Germinal center (tissue), 1 donor: ENCODE measurements at regions not wholly inside any gene's neighbourhood (a gene's known extent, or its start where the extent isn't known, plus 50 kb on each side); places are given as distances from the start of the nearest gene placed in this dataset.
"Not testable (repeated sequence)": the region's sequence is repeated elsewhere in the genome, so short reads cannot be mapped to it uniquely, and the experiment has no call there.

Experiments
- DNase-seq: peaks from one replicate; pipeline ENCODE4 v3.0.0; 2012; ENCODE audit warnings: mixed read lengths, low spot score

DNA sequence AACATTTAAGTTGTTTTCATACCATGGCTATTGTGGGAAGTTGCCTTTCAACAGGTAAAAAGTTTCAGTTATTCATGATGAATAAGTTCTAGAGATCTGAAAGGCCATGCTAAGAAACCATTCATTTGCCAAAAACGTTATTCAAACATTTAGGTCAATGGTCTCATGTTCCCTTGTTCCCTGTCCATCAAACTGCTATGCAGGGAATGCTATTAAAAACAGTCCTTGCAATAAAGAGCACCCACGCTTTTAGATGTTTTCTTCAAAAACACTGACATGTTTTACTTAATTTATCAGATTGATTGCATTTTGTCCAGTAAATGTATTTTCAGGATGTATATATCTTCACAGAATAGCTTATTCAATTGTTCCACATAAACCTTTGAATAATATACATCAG, 573.2 kb upstream of the PCDH20 start:
- DNase-seq = no peak

- DNase-seq = no peak
Observed at GRCh38 chr13:61975001-61975400, 559.4 kb upstream of the PCDH20 start.

DNA sequence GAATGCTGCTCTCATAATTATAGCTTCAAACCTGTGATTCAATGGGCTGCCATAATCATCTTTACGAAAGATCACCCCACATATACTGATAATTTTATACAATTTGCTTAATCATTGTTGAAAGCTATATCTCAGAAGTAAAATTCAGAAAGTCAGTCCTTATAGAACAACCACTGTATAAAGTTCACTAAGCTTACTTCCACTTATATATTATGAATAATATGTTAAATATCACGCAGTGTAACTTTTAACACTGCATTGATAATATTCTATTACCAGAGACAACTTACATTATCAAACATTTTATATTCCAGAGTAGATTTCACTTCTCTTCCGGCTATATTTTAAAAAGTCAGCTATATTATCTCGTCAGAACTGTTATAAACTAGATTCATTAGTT, 550.1 kb upstream of the PCDH20 start:
- no peak for DNase-seq

DNA sequence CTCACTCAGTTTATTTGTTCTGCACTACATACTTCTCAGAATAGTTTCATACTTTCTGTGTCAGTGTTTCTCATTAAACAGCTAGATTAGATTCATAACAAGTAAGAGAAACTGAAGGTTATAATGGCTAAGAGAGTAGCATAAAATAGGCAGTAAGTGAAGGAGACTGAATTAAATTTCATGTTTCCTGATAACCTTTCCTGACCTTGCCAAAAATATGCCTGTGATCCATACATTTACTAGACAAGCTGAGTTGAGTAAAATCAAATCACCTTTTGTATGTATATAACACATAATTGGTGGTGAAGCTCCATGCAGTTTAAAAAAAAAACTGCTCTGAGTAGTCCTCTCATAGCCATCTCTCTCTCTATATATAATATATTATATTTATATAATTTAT, 545.3 kb upstream of the PCDH20 start:
- DNase-seq = no peak

DNA sequence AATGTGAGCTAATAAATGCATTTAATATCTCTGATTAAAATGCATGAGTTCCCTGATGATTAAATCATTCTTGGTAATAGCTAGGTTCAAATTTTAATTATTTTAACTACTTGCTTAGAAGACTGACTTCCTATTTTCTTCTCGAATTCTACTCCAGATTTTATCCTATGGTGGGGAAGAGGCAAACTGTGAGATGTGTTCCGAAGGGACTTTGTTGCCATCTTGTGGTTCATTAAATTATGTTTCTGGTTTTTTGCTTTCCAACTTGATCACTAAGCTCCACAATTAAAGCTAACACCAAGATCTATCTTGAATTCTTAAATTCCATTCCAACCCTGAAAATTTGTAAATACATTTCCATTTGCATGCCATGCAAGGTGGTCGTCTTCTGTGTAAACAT, 538.4 kb upstream of the PCDH20 start:
- DNase-seq = no peak

GRCh38 chr13:61950828-61951227, 535.2 kb upstream of the PCDH20 start:
- no peak for DNase-seq

GRCh38 chr13:61944329-61944929, 528.8 kb upstream of the PCDH20 start:
- no peak for DNase-seq

DNA sequence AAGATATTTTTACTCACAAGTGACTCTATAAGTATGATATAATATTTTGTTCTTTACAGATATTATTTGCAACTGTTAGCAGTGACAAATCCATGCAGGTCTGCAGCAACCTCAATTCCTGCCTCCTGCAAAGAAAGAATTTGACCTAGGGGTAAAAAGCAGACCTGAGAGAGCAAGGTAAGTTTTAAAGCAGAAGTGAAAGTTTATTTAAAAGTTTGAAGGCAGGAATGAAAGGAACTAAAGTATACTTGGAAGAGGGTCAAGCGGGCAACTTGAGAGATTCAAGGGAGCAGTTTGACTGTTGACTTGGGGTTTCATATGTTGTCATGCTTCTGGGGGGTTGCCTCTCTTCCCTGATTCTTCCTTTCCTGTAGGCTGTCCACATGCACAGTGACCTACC, 520.1 kb upstream of the PCDH20 start:
- DNase-seq = no peak

- DNase-seq = no peak
Observed at GRCh38 chr13:61927648-61928047, 512.0 kb upstream of the PCDH20 start.

DNA sequence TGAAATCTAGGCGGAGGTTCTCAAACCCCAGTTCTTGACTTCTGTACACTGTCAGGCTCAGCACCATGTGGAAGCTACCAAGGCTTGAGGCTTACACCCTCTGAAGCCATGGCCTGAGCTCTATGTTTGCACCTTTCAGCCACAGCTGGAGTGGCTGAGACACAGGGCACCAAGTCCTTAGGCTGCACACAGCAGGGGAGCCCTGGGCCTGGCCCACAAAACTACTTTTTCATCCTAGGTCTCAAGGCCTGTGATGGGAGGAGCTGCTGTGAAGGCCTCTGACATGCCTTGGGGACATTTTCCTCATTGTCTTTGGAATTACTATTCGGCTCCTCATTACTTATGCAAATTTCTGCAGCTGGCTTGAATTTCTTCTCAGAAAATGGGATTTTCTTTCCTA, 503.2 kb upstream of the PCDH20 start:
- no peak for DNase-seq

GRCh38 chr13:61916483-61916882, 500.8 kb upstream of the PCDH20 start:
- no peak for DNase-seq

DNA sequence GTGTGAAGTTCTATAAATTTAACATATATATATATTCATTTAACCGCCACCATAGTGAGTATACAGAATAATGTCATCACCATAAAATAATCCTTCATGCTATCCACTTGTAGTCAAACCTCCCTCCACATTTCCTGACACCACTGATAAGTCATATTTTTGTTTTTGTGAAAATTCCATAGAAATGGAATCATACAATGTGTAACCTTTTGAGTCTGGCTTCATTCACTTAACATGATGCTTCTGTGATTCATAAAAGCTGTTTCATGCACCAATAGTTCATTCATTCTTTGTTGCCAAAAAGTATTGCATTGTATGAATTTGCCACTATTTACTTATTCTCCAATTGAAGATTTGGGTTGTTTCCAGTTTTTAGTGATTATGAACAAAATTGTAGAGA, 497.5 kb upstream of the PCDH20 start:
- DNase-seq = no peak

DNA sequence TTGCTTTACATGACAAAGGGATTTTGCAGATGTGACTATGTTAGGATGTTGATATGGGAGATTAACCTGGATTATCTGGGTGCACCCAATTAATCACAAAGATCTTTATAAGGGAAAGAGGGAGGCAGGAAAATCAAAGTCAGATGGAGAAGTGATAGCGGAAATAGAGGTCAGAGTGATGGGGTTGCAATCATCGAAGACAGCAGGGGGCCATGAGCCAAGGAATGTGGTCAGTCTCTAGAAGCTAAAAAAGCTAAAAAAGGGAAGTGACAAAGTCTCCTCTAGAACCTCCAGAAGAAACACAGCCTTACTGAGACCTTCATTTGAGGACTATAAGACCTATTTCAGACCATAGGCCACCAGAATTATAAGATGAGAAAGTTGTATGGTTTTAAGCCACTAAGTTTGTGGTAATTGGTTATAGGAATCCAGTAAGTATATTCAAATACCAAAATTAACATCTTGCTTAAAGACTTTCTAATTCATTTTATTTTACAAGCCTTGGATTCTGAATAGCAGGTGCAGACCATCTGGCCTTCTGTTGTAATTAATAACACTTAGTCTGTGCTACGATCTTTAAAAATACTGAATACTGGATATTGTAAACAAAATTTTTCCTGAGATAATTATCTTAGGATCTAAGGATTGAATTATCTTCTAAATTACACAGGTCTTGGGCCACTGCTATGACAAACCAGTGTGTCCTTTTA, 493.4 kb upstream of the PCDH20 start:
- no peak for DNase-seq

DNA sequence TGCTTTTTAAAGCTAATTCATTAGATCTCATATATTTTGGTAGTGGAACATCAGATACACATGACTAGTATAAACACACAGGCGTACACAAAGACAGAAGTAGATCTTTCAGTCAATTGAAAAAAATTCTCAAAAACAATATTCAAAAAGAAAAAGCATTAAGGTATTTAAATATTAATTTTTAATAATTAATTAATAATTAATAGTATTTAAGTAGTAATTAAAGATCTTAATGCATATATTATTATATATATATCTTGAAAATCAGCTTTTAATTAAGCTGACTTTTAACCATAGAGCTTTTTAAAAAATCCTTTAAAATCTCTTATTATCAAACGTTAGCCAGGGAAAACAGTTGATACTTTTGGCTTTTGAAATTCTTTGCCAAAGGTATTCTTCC, 489.4 kb upstream of the PCDH20 start:
- no peak for DNase-seq

GRCh38 chr13:61901946-61902541, 486.4 kb upstream of the PCDH20 start:
- DNase-seq = no peak

DNA sequence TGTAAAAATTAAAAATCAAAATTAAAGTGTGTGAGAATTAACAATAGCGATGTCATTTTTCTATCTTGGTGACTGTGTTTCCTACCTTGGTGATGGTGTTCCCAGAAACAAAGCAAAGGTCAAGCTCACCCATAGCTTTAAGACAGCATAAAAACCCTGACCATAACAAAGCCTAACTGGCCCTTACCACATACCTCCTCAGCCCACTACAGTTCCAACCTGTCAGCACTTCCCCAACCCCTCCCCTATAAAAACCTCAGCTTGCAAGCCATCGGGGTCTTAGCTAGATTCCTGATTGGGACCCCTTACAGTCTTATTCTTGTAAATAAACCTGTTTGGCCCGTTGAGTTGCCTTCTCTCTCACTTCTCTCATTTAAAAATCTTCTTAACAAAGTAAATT, 484.4 kb upstream of the PCDH20 start:
- DNase-seq = no peak

GRCh38 chr13:61898207-61898606, 482.6 kb upstream of the PCDH20 start:
- DNase-seq = no peak

- no peak for DNase-seq
Observed at GRCh38 chr13:61891401-61891800, 475.8 kb upstream of the PCDH20 start.

DNA sequence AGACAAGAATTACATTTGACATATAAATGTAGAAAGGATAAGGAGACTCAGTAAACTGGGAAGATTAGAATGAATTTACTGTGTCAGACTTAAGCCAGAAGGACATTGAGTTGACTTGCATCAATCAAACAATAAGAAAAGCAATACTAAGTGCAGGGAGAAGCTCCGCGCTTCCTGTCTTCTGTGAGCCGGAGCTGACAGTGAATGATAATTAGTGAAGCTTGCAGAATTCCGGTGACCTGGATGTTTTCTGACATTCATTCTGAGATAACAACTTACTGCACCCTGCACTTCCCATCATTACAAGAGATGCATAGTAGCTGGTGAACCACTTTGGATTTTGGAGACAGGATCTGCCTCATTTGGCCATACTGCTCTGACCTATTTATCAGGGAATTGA, 469.2 kb upstream of the PCDH20 start:
- DNase-seq = no peak

GRCh38 chr13:61880578-61881283, 465.1 kb upstream of the PCDH20 start:
- DNase-seq = peak; percentile 1

- DNase-seq = not testable (repeated sequence)
Observed at GRCh38 chr13:61878565-61878964, 462.9 kb upstream of the PCDH20 start.

- no peak for DNase-seq
Observed at GRCh38 chr13:61874970-61875579, 459.4 kb upstream of the PCDH20 start.

DNA sequence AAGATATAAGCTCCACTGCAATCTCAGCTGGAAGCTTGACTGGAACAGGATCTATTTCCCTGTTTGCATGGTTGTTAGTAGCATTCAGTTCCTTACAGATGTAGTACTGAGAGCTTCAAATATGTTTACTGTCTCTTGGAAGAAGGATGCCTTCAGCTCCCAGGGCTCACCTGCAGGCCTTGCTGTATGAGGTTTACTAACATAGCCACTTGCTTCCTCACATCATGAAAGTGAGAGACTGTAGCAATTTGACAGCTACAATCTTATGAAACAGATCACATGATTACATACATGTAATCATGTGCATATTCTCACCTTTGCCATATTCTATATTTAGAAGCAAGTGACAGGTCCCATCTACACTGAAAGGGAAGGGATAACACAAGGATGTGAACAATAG, 458.1 kb upstream of the PCDH20 start:
- no peak for DNase-seq
